ENCODE measurements at regions not wholly inside any gene's neighbourhood (a gene's known extent, or its start where the extent isn't known, plus 50 kb on each side); places are given as distances from the start of the nearest gene placed in this dataset.

GRCh38 chr12:66929121-66929520 lies 250.2 kb upstream of the GRIP1 start:
- DNase-seq (ENCODE audit: low read depth, low spot score): no peak
- TF ChIP-seq EZH2 (IDR thresholded peaks at IDR 0.05; ENCODE audit: low read length) (no peak), CTCF (optimal IDR thresholded peaks at IDR 0.05 in 1 of 3, IDR thresholded peaks at IDR 0.05 in 1 of 3, conservative IDR thresholded peaks at IDR 0.05 in 1 of 3; ENCODE audit: extremely low read depth in 1 of 3, insufficient read depth in 2 of 3, low read length in 3 of 3) (no peak)
- H2AFZ ChIP-seq (ENCODE audit: control insufficient read depth, low read length): no peak overlapping the region
- H3K4me3 ChIP-seq (ENCODE audit: control insufficient read depth in 2 of 3, extremely low read depth in 1 of 3, insufficient read depth in 2 of 3, low read depth in 1 of 3, low read length in 3 of 3): no peak overlapping the region
- no peaks in the 10 kb centered on the region for H3K4me1 ChIP-seq (ENCODE audit: control insufficient read depth, extremely low read depth, insufficient read depth, low read length)
- no peaks in the 10 kb centered on the region for H3K9me3 ChIP-seq (ENCODE audit: control insufficient read depth, low read depth, low read length)
- H3K9ac ChIP-seq (ENCODE audit: control insufficient read depth, extremely low read depth, insufficient read depth, low read length): no peak overlapping the region
- H3K36me3 ChIP-seq (ENCODE audit: control insufficient read depth in 2 of 2, extremely low read depth in 1 of 2, insufficient read depth in 2 of 2, low read length in 2 of 2): no peaks in the 10 kb centered on the region
- H3K27me3 ChIP-seq (ENCODE audit: control insufficient read depth, extremely low read depth, insufficient read depth, low read length): no peaks in the 10 kb centered on the region
- H3K79me2 ChIP-seq (ENCODE audit: control insufficient read depth, insufficient read depth, low read length): no peaks in the 10 kb centered on the region
- no peak overlapping the region for H3K27ac ChIP-seq (ENCODE audit: control insufficient read depth, insufficient read depth, low read length)
- H3K9me1 ChIP-seq (ENCODE audit: control insufficient read depth, extremely low read depth, insufficient read depth, low read length): no peaks in the 10 kb centered on the region
- dilution Hi-C loops (cut with MboI; ENCODE audit: extremely low pct_ligation_motif_present, low sequenced_read_pairs): no loop called here
- no peaks in the 10 kb centered on the region for H4K20me1 ChIP-seq (ENCODE audit: control insufficient read depth, extremely low read depth, insufficient read depth, low read length)
- no peak overlapping the region for H3K4me2 ChIP-seq (ENCODE audit: control insufficient read depth, extremely low read depth, insufficient read depth, low read depth, low read length)
- no peak for FAIRE-seq

- no peak overlapping the region for H3K4me3 ChIP-seq (ENCODE audit: control insufficient read depth in 2 of 3, extremely low read depth in 1 of 3, insufficient read depth in 2 of 3, low read depth in 1 of 3, low read length in 3 of 3)
- DNase-seq (ENCODE audit: low read depth, low spot score): no peak
- H3K79me2 ChIP-seq (ENCODE audit: control insufficient read depth, insufficient read depth, low read length): no peaks in the 10 kb centered on the region
- no peaks in the 10 kb centered on the region for H3K9me3 ChIP-seq (ENCODE audit: control insufficient read depth, low read depth, low read length)
- no peaks in the 10 kb centered on the region for H3K27me3 ChIP-seq (ENCODE audit: control insufficient read depth, extremely low read depth, insufficient read depth, low read length)
- no peaks in the 10 kb centered on the region for H3K9me1 ChIP-seq (ENCODE audit: control insufficient read depth, extremely low read depth, insufficient read depth, low read length)
- H3K4me2 ChIP-seq (ENCODE audit: control insufficient read depth, extremely low read depth, insufficient read depth, low read depth, low read length): no peak overlapping the region
- no peak overlapping the region for H3K9ac ChIP-seq (ENCODE audit: control insufficient read depth, extremely low read depth, insufficient read depth, low read length)
- dilution Hi-C loops (cut with MboI; ENCODE audit: extremely low pct_ligation_motif_present, low sequenced_read_pairs): no loop called here
- no peaks in the 10 kb centered on the region for H3K4me1 ChIP-seq (ENCODE audit: control insufficient read depth, extremely low read depth, insufficient read depth, low read length)
- no peak overlapping the region for H2AFZ ChIP-seq (ENCODE audit: control insufficient read depth, low read length)
- TF ChIP-seq CTCF (optimal IDR thresholded peaks at IDR 0.05 in 1 of 3, IDR thresholded peaks at IDR 0.05 in 1 of 3, conservative IDR thresholded peaks at IDR 0.05 in 1 of 3; ENCODE audit: extremely low read depth in 1 of 3, insufficient read depth in 2 of 3, low read length in 3 of 3) (no peak), EZH2 (IDR thresholded peaks at IDR 0.05; ENCODE audit: low read length) (no peak)
- no peaks in the 10 kb centered on the region for H3K36me3 ChIP-seq (ENCODE audit: control insufficient read depth in 2 of 2, extremely low read depth in 1 of 2, insufficient read depth in 2 of 2, low read length in 2 of 2)
- FAIRE-seq: no peak
- no peaks in the 10 kb centered on the region for H4K20me1 ChIP-seq (ENCODE audit: control insufficient read depth, extremely low read depth, insufficient read depth, low read length)
- H3K27ac ChIP-seq (ENCODE audit: control insufficient read depth, insufficient read depth, low read length): no peak overlapping the region
Observed at GRCh38 chr12:66931091-66931490, 252.2 kb upstream of the GRIP1 start.

All from keratinocyte (primary cell).